ENCODE measurements at regions not wholly inside any gene's neighbourhood (a gene's known extent, or its start where the extent isn't known, plus 50 kb on each side); places are given as distances from the start of the nearest gene placed in this dataset.

DNA sequence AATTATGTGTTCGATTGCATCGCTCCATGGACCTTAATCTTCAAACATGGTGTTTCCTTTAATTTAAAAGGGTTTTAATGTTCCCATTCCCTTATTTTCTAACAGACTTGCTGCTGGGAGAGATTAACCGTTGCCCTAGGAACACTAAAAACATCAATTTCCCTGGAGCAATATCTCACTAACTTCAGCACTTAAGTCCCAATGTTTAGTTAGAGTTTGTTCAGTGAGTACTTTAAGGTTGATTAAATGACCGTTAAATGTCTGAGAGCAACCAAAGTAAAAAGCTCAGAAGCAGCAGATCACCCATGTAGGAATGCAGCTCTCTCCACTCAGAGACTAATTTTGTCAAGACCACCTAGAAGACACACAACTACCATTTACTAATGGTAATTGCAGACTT is 111.2 kb upstream of the PDE5A start:
- no peak for DNase-seq

DNA sequence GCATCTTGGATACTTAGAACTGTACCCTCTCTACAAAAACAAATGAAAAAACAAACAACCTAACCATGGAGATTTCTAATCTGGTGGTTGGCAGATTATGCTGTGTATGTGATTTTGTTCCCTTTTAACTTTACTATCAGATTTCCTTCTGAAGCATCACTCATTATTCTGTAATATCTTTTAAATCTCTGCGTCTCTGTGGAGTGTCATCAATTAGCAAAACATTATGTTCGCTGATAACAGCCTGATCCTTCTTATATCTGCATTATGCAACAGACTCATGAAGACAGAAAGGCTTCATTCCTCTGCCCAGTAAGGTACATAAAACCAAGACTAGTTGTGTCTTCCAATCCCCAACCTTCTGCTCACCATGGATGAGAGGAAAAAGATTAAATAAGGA is 110.3 kb upstream of the PDE5A start:
- no peak for DNase-seq

DNA sequence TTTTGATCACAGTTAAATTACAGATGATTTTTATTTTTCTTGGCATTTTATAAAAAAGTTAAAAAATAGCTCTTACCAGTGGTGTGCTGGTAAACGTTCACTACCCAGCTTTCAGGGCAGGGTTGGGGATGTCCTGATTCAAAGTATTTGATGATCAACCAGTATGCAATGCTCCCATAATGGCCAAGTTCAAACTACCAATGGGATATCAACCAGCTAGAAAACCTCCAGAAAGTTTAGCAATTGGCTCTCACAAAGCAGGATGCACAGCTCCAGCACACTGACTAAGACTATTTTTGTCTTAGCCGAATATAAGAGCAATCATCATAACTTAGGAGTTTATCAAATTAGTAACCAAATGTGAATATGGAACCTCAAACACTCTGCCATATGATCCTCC is 108.0 kb upstream of the PDE5A start:
- no peak for DNase-seq

DNA sequence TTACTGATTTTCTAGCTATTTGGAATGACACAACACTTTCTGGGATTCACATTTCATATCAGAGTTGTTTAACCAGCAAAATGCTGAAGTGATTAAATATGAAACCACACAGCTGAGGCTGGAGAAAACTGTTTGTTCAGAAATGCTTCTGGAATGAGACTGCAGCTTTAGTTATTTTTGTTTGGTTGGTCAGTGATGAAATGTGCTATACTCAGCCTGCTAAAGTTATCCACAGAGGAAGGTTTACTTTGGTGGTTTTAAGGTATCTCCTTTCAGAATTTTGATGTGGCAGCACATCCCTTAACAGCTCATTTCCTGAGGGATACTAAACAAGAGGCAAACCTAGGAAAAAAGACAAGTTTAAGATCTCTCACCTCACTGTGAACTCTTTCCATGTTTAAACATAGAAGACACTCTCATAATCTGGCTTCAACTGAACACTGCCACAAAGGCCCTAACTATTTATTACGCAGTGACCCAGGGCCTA is 106.6 kb upstream of the PDE5A start:
- no peak for DNase-seq

DNA sequence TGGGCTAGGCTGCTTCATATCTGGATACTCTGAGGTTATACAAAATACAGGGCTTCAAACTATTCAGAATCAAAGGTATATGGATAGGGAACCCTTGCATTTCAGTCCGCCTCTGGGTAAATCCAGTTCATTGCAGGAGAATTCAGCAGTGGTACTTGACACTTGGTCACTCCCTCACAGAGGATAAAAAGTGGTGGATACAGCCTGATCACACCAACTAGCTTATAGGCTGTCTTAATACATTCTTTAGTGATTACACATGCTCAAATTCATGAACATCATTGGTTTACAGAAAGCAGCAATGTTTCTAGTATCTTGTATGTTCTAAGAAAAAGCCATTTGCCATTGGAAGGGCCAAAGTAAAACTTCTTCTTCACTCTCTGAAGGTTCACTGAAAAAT is 104.8 kb upstream of the PDE5A start:
- DNase-seq: no peak

DNA sequence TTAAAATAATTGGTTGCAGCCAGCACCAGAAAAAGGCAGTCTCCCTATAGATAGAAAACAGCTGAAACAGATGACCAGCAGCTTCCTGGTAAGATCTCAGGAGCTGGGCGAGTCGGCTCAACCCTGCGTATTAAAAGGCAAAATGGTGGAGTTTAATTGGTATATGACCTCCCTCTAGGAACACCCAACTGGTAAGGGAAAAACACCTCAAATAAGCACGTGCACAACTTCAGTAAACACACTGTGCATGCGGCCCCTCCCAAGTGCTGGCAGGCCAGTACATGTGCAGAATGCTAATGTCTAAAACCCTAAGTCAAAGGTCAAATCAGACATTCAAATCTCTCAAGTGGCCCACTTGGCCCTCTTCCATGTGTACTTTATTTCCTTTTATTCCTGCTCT is 103.2 kb upstream of the PDE5A start:
- DNase-seq: no peak

DNA sequence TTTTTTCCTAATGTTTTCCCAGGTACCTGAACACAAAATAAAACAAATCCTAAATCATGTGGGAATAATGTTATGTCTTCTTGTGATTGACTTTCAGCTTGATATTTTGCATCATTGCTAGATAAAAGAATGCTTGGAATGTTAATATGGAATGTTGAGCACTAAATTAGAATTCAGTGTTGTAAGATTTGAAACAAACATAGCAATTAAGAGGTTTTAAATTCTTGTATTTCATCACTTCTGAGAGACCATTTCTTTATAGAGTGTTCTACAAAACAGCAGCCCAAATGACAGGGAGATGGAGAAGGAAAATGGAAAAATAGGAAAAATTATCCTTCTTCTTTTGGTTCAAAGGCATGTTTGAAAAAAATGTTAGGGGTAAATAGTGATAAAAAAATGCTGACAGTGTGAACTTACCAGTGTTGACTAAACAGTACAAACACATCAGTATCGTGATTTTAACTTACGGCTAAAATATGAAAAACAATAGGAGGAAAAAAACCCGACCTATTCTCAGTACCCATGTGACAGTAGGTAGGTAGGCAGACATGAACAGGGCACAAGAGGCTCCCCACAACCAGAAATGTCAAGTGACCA is 102.6 kb upstream of the PDE5A start:
- DNase-seq: no peak

DNA sequence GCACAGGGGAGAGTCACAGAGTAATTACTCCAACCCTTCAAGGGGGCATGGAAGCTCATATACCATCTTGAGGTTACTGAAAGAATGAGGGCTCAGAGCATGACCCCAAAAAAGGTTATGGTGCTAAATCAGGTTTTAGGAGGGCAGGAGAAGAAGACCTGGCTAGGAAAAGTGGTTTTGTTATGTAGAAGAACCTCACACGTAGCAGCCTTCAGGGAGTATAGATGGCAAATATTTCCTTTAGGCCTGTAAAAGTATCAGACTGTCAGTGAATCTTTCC is 102.0 kb upstream of the PDE5A start:
- DNase-seq: no peak

DNA sequence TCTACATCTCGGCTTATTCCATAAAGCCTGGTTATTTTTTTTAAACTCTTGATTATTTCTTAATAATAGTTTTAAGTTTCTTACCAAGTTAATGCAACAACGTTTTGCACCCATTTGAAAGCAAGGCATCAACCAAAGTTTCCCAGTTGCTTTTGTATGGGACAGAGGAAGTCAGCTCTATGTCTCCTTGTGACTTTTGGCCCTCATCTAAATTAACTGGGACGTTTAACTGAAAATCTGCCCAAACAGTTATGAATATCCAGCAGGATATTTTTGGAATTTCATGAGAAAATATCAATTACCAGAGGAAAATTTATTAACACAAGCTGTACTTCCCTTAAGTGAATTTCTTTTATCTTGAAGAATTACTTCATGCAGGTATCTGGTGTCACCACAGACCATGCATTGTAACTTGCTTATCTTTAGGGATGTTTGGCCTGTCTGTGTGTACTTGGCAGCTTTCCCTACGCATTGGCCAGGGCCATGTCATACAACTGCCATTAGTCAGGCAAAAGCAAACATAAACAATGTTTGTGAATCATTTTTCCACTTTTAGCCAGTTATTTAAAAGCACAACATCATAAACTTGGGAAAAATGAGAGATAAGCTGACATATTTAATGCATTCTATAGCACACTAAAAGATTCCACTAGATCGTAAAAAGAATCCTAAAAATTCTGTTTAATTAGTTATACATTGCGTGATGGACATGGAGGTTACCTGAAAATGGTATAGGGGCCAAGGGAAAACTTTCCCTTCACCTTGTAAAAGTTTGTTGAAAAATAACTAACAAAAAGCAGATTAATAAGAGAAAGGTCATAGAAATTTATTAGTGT is 101.4 kb upstream of the PDE5A start:
- DNase-seq: no peak

DNA sequence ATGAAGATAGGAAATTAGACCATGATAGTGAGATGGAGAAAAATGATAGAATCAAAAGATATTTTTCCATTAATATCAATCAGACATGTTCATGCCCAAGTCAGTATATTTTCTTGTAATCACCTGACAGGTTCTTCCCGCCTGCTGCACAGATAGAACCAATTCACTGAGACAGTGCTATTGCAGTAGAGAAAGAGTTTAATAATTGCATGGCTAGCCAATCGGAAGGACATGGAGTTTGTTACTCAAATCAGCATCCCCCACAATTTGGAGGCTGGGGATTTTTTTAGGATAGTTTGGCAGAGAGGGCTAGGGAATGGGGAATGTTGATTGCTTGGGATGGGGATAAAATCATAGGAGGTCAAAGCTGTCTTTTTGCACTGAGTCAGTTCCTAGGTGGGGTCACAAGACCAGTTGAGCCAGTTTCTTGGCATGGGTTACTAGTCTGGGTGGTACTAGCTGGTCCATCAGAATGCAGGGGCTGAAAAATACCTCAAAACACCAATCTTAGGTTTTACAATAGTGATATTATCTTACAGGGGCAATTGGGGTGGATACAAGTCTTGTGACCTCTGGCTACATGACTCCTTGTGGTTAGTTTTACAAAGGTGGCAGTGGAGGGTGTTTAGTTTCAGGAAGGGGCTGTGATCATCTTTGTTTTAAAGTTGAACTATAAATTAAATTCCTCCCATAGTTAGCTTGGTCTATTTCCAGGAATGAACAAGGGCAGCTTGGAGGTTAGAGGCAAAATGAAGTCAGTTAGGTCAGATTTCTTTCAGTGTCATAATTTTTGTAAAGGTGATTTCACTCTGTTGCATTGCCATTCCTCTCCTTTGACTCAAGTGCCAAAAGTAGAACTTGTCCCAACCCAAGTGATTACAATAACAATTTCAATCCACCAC is 100.3 kb upstream of the PDE5A start:
- no peak for DNase-seq

DNA sequence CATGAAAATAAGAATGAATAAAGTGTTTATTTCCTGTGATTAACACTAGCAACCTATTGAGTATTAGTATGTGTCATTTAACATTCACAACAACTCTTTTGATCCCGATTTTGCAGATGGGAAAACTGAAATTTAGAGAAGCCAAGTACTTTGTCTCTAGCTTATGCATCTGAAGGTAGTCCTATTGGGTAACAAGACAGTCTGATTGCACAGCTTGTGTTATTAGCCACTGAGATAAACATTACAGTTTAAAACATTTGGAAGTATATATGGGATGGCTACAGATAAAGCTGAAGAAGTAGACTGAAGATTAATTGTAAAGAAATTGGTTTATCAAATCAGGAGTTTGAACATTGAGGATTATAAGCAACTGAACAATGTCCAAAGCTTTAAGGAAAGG is 99.6 kb upstream of the PDE5A start:
- DNase-seq: no peak

DNA sequence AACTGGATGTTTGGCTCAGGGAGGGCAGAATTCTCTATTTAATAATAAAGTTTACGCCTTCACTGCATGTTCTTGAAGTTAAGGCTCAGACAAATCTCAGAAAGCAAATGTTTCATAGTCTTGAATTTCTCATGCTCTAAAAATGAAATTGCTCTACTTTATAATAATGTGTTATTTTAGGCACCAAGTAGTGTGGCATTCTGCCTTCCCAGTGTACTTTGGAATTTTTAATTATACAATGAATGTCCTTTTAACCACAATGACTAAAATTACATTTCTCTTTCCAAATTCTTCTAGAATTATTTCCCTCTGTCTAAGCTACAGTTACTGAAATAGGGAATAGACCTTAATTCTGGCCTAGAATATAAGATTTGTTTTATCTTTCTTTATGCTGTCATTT is 97.9 kb upstream of the PDE5A start:
- no peak for DNase-seq

DNA sequence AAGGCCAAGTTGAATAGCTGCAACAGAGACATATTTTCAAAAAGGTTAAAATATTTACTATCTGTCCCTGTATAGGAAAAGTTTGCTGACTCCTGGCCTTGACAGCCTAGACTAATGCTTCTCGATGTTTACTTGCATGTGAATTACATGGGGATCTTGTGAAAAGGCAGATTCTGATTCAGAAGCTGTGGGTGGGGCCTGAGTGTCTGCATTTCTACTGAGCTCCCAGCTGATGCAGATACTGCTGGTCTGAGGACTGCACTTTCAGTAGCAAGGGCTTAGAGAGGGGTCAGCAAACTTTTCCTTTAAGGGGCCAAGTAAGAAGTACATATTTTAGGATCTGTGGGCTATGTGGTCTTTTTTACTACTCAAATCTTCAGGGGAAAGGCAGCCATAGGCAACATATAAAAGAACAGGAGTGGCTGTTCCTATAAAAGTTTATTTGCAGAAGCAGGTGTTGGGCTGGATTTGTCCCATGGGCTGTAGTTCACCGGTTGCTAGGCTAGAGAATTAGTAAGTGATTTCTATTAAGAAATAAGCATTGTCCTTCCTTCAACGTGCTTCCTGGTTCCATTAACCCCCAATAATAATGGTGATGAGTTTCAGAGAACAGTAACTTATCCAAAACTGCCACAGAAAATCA is 97.2 kb upstream of the PDE5A start:
- no peak for DNase-seq

DNA sequence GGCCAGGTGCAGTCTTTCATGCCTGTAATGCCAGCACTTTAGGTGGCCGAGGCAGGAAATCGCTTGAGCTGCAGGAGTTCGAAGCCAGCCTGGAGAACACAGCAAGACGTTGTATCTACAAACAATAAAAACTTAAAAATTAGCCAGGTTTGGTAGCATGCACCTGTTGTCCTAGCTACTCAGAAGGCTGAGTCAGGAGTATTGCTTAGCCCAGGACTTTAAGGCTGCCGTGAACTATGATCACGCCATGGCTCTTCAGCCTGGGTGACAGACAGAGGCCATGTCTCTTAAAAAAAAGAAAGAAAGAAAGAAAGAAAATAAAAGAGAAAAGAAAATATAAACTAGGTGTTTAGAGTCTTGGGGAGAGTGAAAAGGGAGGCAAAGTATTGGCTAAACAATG is 96.4 kb upstream of the PDE5A start:
- no peak for DNase-seq

DNA sequence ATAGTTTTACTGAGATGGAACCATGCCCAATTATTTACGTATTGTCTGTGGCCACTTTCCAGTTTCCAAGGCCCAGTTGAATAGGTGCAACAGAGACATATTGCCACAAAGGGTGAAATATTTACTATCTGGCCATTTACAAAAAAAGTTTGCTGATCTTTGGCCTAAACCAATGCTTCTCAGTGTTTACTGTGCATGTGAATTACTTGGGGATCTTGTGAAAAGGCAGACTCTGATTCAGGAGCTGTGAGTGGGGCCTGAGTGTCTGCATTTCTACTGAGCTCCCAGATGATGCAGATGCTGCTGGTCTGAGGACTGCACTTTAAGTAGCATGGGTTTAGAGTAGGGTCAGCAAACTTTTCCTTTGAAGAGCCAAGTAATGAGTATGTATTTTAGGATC is 94.1 kb upstream of the PDE5A start:
- no peak for DNase-seq

DNA sequence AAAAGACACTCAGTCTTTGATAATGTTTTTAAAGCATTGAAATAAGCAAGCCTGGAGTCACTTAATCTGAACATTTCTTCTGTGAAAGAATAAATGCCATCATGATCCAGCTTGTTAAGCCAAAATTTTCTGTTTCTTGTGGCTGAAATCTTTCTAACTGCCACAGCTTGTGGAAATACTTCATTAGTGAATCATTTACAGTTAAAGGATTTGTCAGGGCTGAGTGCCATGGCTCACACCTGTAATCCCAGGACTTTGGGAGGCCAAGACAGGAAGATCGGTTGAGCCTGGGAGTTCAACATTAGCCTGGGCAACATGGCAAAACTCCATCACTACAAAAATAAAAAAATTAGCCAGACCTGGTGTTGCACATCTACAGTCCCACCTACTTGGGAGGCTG is 93.3 kb upstream of the PDE5A start:
- no peak for DNase-seq

DNA sequence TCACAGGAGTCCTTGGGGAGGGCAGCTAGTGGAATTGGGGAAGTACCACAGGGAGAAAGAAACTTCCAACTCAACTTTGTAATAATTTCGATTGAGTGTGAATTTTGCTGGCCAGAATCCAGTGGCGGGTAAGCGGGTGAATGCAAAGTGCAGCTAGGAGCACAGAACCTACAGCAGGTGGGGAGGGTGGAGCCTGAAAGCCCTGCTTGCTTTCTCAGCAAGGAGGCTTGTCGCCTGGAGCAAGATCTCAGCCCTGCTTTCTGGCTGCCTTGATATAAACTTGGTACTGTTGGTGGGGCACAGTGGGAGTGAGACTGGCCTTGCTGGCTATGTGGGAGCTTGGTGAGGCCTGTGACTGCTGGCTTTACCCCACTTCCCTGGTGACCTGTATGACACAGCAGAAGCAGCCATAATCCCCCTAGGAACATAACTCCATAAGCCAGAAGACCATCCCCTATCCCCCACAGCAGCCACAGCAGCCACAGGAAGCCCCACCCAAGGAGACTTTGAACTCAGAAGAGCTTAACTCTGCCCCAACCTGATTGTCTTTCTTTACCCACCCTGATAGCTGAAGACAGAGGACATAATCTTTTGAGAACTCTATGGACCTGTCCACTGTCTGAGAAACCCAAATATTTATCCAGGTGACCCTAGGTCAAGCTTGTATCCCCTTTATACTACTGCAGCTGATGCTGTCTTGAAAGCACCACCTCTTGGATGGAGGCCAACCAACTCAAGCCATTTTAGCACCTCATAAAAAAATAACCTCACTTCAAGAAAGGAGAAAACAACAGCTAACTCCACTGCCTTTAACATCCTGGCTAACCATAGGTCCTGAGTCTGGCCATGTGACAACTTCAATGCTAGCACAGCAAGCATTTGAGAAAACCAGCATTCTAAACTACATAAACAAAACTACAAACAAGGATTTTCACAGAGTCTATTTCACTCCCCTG is 87.2 kb upstream of the PDE5A start:
- no peak for DNase-seq

DNA sequence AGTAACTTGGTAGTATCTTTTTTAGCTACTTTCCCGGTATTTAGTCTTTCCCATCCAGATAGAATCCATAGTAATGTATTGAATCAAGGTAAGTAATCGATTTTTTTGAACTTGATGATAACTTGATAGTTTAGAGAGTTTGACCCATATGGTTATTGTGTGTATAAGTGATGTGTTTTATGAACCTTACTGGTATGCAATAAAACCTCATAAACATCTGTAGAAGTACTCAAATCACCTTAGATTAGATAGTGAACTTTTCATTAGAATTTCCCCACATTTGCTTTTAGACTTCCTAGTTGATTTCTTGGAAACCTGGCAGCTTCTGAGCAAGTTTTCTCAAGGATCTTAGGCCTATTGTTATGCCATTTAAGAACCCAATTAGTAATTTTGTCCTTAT is 80.8 kb upstream of the PDE5A start:
- no peak for DNase-seq

DNA sequence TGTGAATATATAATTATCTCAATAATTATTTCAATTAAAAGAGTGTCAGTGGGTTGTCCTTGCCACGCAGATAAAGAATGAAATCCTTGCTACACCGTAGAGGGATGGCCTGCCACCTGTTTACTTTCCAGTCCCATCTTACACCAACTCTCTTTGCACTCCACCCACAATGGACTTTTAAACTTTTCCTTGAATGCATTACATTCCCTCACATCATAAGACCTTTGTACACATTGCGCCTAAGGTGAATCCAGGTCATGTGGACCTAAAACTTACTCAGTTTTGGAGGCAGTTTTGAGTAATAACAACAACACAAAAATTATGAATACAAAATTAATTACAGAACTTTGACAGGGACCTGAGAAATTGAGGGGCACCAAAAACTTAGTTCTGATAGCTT is 78.7 kb upstream of the PDE5A start:
- DNase-seq: no peak

DNA sequence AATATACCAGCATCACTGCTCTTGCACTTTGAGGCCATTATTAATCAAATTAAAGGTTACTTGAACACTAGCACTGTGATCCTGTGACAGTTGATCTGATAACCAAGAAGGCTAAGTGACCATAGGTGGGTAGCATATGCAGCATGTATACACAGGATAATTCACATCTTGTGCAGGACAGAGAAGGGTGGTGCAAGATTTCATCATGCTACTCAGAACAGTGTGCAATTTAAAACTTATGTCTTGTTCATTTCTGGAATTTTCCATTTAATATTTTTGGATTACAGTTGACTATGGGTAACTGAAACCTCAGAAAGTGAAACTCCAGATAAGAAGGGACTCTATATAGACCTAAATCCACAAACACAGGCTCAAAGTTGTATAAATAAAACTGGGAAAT is 78.2 kb upstream of the PDE5A start:
- no peak for DNase-seq

DNA sequence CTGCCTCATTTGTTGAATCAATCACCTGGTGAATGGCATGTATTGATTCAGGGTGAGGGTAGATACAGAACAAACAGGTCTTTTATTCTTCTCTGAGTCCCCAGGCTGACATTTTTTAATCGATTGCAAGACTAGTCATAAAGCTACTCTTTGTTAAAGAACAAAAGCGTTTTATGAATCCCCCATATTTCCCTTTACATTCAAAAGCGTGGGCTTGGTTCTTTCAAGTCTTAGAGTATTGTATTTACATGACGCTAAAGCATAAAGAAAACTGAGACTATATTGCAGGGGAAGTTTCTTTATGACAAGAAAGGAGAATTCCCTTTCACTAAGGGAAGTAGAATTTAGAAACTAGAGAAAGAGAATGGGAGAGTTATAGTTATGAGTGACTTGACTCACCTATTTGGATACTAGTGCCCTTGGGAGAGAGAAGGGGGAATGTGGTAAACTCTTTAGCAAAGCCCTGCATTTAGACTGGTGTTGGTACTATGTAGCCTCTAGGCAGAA is 69.3 kb upstream of the PDE5A start:
- no peak for DNase-seq

DNA sequence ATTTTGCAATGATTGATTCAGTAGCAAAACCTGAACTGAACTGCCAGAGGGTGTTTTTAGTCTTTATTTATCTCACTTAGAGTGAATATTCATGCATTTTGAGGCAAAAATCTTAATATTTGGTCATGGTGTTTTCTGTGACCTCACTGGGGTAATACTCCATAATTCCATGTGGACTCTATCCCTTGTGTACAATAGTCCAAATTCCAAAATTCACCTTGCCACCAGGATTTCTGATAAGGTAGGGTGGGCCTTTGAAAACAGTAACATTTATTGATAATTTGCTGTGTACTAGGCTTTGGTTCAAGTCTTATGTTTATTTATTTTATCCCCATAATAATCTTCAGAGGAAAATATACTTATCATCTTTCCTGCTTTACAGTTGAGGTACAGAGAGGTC is 68.4 kb upstream of the PDE5A start:
- no peak for DNase-seq
